ENCODE measurements at regions not wholly inside any gene's neighbourhood (a gene's known extent, or its start where the extent isn't known, plus 50 kb on each side); places are given as distances from the start of the nearest gene placed in this dataset.

DNA sequence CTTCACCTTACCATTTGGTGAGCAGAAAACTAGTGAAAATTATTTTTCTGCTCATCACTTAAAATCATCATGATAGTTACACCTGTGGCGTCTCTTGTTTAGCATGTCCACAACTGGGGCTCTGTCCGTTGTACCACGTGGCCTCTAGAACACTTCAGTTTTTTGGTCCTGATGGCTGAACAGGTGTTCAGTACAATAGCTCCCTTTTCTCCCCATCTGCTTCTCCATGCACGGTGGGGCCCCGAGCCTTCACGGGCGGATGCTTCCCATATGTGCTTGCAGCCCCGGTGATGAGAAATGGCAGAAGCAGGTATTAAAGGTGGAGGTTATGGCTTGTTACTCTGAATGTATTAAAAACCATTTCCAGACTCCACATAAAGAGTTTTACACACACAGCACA lies 304.1 kb downstream of the CWC27 start:
- TF ChIP-seq CTCF (conservative IDR thresholded peaks at IDR 0.05) (no peak), ZFX (IDR thresholded peaks at IDR 0.05) (no peak)

Data from C4-2B (cell line).